Kidney epithelial cell (primary cell): ENCODE measurements at regions not wholly inside any gene's neighbourhood (a gene's known extent, or its start where the extent isn't known, plus 50 kb on each side); places are given as distances from the start of the nearest gene placed in this dataset.

ENCODE experiments used
- DNase-seq: peaks from one replicate; pipeline ENCODE4 v3.0.0-alpha.2; 2010; ENCODE audit warnings: low read depth
- H3K27me3 ChIP-seq: 2 replicates; pipeline ENCODE4 v1.6.0; 2011; ENCODE audit warnings: low read length; ENCODE audit not compliant: control insufficient read depth, insufficient read depth
- H3K36me3 ChIP-seq: 2 replicates; pipeline ENCODE4 v1.5.1; 2011; ENCODE audit warnings: low read length; ENCODE audit not compliant: control insufficient read depth, insufficient read depth
- H3K4me3 ChIP-seq: 2 replicates; pipeline ENCODE4 v1.5.1; 2011; ENCODE audit warnings: low read depth, mild to moderate bottlenecking, control low read depth, low read length
- TF ChIP-seq, protein P1 (sequence below): IDR thresholded peaks from 2 replicates; pipeline ENCODE4 v1.5.1; 2011; ENCODE audit warnings: mild to moderate bottlenecking, moderate library complexity, low read length, control low read depth, inconsistent platforms; ENCODE audit not compliant: insufficient read depth, poor library complexity, severe bottlenecking

DNA sequence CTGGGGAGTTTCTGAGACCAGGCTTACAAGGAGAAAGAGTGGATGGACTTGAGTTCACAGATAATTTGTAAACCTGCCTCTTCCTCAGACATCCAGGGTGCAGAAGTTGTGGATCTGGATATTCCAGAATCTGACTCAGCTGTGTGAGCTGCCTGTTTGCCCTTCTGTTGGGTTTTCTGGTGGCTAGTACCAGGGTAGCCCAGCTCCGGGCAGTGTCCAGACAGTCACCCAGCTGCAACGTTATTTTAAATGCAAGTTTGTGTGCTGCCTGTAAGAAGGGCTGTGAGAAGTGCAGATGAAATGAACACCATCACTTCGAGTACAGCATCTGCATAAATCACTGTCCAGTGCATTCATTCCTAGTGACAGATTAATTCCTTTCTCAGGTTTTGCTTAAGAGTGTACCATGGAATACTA, 1053.0 kb downstream of the TUSC7 start:
- Histone ChIP-seq H3K27me3 (no peaks in the 10 kb centered on the region), H3K4me3 (no peak overlapping the region), H3K36me3 (no peaks in the 10 kb centered on the region)
- no peak for DNase-seq
- TF ChIP-seq, protein P1, sequence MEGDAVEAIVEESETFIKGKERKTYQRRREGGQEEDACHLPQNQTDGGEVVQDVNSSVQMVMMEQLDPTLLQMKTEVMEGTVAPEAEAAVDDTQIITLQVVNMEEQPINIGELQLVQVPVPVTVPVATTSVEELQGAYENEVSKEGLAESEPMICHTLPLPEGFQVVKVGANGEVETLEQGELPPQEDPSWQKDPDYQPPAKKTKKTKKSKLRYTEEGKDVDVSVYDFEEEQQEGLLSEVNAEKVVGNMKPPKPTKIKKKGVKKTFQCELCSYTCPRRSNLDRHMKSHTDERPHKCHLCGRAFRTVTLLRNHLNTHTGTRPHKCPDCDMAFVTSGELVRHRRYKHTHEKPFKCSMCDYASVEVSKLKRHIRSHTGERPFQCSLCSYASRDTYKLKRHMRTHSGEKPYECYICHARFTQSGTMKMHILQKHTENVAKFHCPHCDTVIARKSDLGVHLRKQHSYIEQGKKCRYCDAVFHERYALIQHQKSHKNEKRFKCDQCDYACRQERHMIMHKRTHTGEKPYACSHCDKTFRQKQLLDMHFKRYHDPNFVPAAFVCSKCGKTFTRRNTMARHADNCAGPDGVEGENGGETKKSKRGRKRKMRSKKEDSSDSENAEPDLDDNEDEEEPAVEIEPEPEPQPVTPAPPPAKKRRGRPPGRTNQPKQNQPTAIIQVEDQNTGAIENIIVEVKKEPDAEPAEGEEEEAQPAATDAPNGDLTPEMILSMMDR: no peak

DNA sequence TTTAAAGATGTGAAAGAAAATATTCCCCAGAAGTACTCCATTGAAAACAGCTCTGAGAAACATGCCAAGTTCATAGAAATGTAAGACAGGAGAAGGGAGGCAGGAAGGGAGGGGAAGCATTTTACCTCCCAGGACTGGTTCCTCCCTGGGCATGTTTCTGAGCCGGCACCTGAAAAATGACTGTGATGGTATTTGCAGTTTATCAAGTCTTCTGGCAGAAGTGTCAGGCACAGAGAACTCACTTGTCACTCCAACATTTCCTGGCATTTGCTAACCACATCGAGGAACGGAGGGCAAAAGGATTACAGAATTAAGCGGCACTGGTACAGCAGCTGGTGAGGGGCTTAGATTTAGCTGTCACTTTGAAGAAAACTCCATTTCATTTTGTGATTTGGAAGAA, 1054.0 kb downstream of the TUSC7 start:
- TF ChIP-seq, protein P1: no peak

DNA sequence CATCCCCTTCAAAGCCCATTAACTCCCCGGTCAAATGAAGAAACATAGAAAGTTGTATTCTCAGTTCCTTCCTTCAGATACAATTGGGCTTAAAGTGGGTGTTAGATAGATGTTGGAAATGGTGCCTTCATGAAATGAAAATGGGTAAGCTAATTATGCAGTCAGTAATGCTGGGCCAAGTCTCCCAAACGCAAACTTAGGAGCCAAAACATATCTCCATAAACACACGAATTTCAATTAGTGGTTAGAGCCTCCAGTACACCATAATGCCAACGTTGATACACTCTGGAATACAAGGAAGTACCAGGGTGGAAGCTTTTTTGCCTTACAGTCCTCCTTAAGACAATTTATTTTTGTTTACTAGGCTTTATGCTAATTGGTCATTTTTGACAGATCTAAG, 1059.0 kb downstream of the TUSC7 start:
- DNase-seq: no peak
- H3K27me3 ChIP-seq: no peaks in the 10 kb centered on the region
- H3K4me3 ChIP-seq: no peak overlapping the region
- H3K36me3 ChIP-seq: no peaks in the 10 kb centered on the region
- TF ChIP-seq, protein P1: no peak

More for the DNA sequence above, 1054.0 kb downstream of the TUSC7 start:
- Histone ChIP-seq H3K4me3 (no peak overlapping the region), H3K36me3 (no peaks in the 10 kb centered on the region), H3K27me3 (no peaks in the 10 kb centered on the region)
- DNase-seq: no peak

GRCh38 chr3:117774130-117774529, 1064.6 kb downstream of the TUSC7 start:
- Histone ChIP-seq H3K27me3 (no peaks in the 10 kb centered on the region), H3K4me3 (no peak overlapping the region), H3K36me3 (no peaks in the 10 kb centered on the region)
- DNase-seq: no peak
- TF ChIP-seq, protein P1: no peak

- no peak overlapping the region for H3K4me3 ChIP-seq
- TF ChIP-seq, protein P1: no peak
Observed at GRCh38 chr3:117786349-117786748, 1076.8 kb downstream of the TUSC7 start.

DNA sequence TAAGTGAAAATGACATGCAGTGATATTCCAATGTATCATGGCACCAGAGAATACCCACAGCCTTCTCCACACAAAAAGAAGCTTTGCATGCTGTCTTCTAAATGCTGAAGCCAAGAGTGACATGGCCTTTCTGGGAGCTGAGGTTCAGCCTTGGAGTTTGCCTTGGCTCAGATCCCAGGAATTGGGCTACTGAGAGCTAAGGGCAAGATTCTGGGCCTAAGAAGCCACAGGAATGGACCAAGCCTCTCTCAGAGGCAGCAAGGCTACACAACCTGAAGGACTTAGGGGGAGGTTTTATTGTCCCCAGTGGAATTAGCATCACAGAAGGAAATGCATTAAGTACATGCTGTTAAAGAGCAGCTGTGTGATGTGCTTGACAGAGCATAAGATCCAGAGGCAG, 1078.5 kb downstream of the TUSC7 start:
- TF ChIP-seq, protein P1: no peak
- DNase-seq: peak; percentile 28
- no peak overlapping the region for H3K4me3 ChIP-seq
- H3K27me3 ChIP-seq: no peaks in the 10 kb centered on the region
- no peaks in the 10 kb centered on the region for H3K36me3 ChIP-seq

More at GRCh38 chr3:117786349-117786748, 1076.8 kb downstream of the TUSC7 start:
- H3K36me3 ChIP-seq: no peaks in the 10 kb centered on the region
- no peak for DNase-seq
- H3K27me3 ChIP-seq: no peaks in the 10 kb centered on the region
